ENCODE measurements at regions not wholly inside any gene's neighbourhood (a gene's known extent, or its start where the extent isn't known, plus 50 kb on each side); places are given as distances from the start of the nearest gene placed in this dataset.

GRCh38 chr3:144307951-144308350 lies 336.3 kb downstream of the DIPK2A start:
- Histone ChIP-seq H3K4me1 (ENCODE audit: control insufficient read depth, extremely low read depth, insufficient read depth, low read length) (no peaks in the 10 kb centered on the region), H4K20me1 (ENCODE audit: control insufficient read depth, extremely low read depth, insufficient read depth, low read length) (no peaks in the 10 kb centered on the region), H3K9me3 (ENCODE audit: control insufficient read depth, insufficient read depth, low read depth, low read length) (no peaks in the 10 kb centered on the region), H3K27ac (ENCODE audit: insufficient read depth, low read length) (no peak overlapping the region), H2AFZ (ENCODE audit: low read length) (no peak overlapping the region), H3K4me2 (ENCODE audit: extremely low read depth, insufficient read depth, low read length) (no peak overlapping the region), H3K27me3 (ENCODE audit: control insufficient read depth, insufficient read depth, low read length) (no peaks in the 10 kb centered on the region), H3K36me3 (ENCODE audit: control insufficient read depth, insufficient read depth, low read length) (no peaks in the 10 kb centered on the region), H3K9ac (ENCODE audit: insufficient read depth, low read length) (no peak overlapping the region), H3K4me3 (replicated peaks in 1 of 4; ENCODE audit: control extremely low read depth in 1 of 4, insufficient read depth in 1 of 4, low read depth in 3 of 4, low read length in 4 of 4) (no peak overlapping the region), H3K79me2 (ENCODE audit: control insufficient read depth, insufficient read depth, low read length) (no peaks in the 10 kb centered on the region)
- TF ChIP-seq EZH2 (IDR thresholded peaks at IDR 0.05; ENCODE audit: low read length, missing control alignments): no peak
- TF ChIP-seq, protein P1, sequence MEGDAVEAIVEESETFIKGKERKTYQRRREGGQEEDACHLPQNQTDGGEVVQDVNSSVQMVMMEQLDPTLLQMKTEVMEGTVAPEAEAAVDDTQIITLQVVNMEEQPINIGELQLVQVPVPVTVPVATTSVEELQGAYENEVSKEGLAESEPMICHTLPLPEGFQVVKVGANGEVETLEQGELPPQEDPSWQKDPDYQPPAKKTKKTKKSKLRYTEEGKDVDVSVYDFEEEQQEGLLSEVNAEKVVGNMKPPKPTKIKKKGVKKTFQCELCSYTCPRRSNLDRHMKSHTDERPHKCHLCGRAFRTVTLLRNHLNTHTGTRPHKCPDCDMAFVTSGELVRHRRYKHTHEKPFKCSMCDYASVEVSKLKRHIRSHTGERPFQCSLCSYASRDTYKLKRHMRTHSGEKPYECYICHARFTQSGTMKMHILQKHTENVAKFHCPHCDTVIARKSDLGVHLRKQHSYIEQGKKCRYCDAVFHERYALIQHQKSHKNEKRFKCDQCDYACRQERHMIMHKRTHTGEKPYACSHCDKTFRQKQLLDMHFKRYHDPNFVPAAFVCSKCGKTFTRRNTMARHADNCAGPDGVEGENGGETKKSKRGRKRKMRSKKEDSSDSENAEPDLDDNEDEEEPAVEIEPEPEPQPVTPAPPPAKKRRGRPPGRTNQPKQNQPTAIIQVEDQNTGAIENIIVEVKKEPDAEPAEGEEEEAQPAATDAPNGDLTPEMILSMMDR (conservative IDR thresholded peaks at IDR 0.05 in 1 of 2, IDR thresholded peaks at IDR 0.05 in 1 of 2; ENCODE audit: low read depth in 1 of 2, low read length in 2 of 2): no peak
- DNase-seq (ENCODE audit: low read depth in 2 of 2): no peak

DNA sequence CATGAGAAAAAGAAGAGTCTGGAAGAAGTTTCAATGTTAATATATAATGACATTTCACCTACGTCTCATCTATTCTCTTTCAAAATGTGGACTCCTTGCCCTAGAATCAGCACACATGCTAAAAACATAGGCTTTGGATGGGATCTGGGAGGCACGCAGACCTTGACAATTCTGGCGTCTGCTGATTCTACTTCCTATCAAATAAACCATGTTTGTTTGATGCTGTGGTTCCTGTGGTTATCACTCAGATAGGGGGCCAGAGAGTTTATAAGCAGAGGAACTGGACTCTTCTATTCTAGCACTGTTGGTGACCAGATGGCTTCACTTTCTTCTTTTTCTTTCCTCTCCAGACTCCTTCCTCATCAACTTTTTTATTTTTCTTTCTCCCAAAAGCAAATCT lies 336.8 kb downstream of the DIPK2A start:
- no peak for DNase-seq (ENCODE audit: low read depth in 2 of 2)
- no peaks in the 10 kb centered on the region for H3K4me1 ChIP-seq (ENCODE audit: control insufficient read depth, extremely low read depth, insufficient read depth, low read length)
- H3K4me3 ChIP-seq (replicated peaks in 1 of 4; ENCODE audit: control extremely low read depth in 1 of 4, insufficient read depth in 1 of 4, low read depth in 3 of 4, low read length in 4 of 4): no peak overlapping the region
- no peak for TF ChIP-seq EZH2 (IDR thresholded peaks at IDR 0.05; ENCODE audit: low read length, missing control alignments)
- TF ChIP-seq, protein P1 (conservative IDR thresholded peaks at IDR 0.05 in 1 of 2, IDR thresholded peaks at IDR 0.05 in 1 of 2; ENCODE audit: low read depth in 1 of 2, low read length in 2 of 2): no peak
- no peak overlapping the region for H3K4me2 ChIP-seq (ENCODE audit: extremely low read depth, insufficient read depth, low read length)
- no peaks in the 10 kb centered on the region for H3K9me3 ChIP-seq (ENCODE audit: control insufficient read depth, insufficient read depth, low read depth, low read length)
- H3K9ac ChIP-seq (ENCODE audit: insufficient read depth, low read length): no peak overlapping the region
- no peaks in the 10 kb centered on the region for H4K20me1 ChIP-seq (ENCODE audit: control insufficient read depth, extremely low read depth, insufficient read depth, low read length)
- H3K79me2 ChIP-seq (ENCODE audit: control insufficient read depth, insufficient read depth, low read length): no peaks in the 10 kb centered on the region
- H3K36me3 ChIP-seq (ENCODE audit: control insufficient read depth, insufficient read depth, low read length): no peaks in the 10 kb centered on the region
- no peak overlapping the region for H3K27ac ChIP-seq (ENCODE audit: insufficient read depth, low read length)
- no peak overlapping the region for H2AFZ ChIP-seq (ENCODE audit: low read length)
- no peaks in the 10 kb centered on the region for H3K27me3 ChIP-seq (ENCODE audit: control insufficient read depth, insufficient read depth, low read length)

DNA sequence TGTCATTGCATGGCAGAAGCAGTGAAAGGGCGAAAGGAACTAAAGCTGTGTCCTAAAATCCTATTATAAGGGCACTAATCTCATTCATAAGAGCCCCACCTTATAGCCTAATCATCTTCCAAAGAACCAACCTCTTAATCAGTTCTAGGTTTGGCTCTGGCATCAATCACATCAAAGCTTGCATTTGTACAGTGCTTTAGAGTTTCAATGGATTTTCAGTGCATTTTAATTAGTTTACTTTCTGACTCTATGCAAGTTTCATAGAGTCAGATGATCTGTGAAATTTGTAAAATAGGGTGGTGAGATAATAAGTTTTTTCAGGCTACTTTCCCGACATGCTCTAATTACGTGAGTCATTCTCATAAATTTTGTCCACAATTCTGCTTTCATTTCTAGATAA lies 341.1 kb downstream of the DIPK2A start:
- no peak for TF ChIP-seq EZH2 (IDR thresholded peaks at IDR 0.05; ENCODE audit: low read length, missing control alignments)
- TF ChIP-seq, protein P1 (conservative IDR thresholded peaks at IDR 0.05 in 1 of 2, IDR thresholded peaks at IDR 0.05 in 1 of 2; ENCODE audit: low read depth in 1 of 2, low read length in 2 of 2): no peak
- no peaks in the 10 kb centered on the region for H3K36me3 ChIP-seq (ENCODE audit: control insufficient read depth, insufficient read depth, low read length)
- no peaks in the 10 kb centered on the region for H4K20me1 ChIP-seq (ENCODE audit: control insufficient read depth, extremely low read depth, insufficient read depth, low read length)
- H3K9me3 ChIP-seq (ENCODE audit: control insufficient read depth, insufficient read depth, low read depth, low read length): no peaks in the 10 kb centered on the region
- no peaks in the 10 kb centered on the region for H3K79me2 ChIP-seq (ENCODE audit: control insufficient read depth, insufficient read depth, low read length)
- H3K4me1 ChIP-seq (ENCODE audit: control insufficient read depth, extremely low read depth, insufficient read depth, low read length): no peaks in the 10 kb centered on the region
- H3K4me3 ChIP-seq (replicated peaks in 1 of 4; ENCODE audit: control extremely low read depth in 1 of 4, insufficient read depth in 1 of 4, low read depth in 3 of 4, low read length in 4 of 4): no peak overlapping the region
- no peak overlapping the region for H3K9ac ChIP-seq (ENCODE audit: insufficient read depth, low read length)
- H3K27me3 ChIP-seq (ENCODE audit: control insufficient read depth, insufficient read depth, low read length): no peaks in the 10 kb centered on the region
- no peak overlapping the region for H3K27ac ChIP-seq (ENCODE audit: insufficient read depth, low read length)
- DNase-seq (ENCODE audit: low read depth in 2 of 2): peak in 1 of 2 donors; percentile 2
- H3K4me2 ChIP-seq (ENCODE audit: extremely low read depth, insufficient read depth, low read length): no peak overlapping the region
- no peak overlapping the region for H2AFZ ChIP-seq (ENCODE audit: low read length)
